ENCODE measurements at regions not wholly inside any gene's neighbourhood (a gene's known extent, or its start where the extent isn't known, plus 50 kb on each side); places are given as distances from the start of the nearest gene placed in this dataset.

DNA sequence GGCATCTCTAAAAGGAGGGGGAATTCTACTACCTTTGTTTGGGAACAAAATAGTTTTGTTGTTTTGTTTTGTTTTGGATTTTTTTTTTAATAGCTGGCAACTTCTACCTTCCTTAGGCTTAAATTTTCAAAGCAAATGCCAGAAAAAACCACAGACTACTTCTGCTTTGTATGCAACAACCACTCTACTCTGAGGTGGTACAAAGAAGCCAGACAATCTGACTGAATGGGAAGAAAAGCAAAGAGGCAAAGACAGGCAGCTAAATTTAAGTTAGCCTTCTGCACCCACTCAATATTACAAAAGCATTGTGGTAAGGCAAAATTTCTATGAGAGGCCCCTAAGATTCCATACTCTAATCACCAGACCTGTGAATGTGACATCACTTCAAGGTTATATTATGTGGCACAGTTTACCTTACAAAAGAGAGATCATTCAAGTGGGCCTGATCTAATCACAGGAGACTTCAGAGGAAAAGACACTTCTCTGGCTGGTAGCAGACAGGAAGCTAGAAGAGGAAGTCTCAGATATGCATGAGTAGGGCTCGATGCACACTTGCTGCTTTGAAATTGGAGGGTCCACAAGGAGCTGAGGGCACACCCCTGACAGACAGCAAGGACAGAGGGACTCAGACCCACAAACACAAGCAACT lies 566.6 kb downstream of the RPS29 start:
- TF ChIP-seq, protein P1, sequence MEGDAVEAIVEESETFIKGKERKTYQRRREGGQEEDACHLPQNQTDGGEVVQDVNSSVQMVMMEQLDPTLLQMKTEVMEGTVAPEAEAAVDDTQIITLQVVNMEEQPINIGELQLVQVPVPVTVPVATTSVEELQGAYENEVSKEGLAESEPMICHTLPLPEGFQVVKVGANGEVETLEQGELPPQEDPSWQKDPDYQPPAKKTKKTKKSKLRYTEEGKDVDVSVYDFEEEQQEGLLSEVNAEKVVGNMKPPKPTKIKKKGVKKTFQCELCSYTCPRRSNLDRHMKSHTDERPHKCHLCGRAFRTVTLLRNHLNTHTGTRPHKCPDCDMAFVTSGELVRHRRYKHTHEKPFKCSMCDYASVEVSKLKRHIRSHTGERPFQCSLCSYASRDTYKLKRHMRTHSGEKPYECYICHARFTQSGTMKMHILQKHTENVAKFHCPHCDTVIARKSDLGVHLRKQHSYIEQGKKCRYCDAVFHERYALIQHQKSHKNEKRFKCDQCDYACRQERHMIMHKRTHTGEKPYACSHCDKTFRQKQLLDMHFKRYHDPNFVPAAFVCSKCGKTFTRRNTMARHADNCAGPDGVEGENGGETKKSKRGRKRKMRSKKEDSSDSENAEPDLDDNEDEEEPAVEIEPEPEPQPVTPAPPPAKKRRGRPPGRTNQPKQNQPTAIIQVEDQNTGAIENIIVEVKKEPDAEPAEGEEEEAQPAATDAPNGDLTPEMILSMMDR (conservative IDR thresholded peaks at IDR 0.05; ENCODE audit: low read depth, low read length), result no peak
- TF ChIP-seq EZH2 (IDR thresholded peaks at IDR 0.05; ENCODE audit: low read length, unreplicated experiment) (no peak), EZH2phosphoT487 (IDR thresholded peaks at IDR 0.05; ENCODE audit: borderline replicate concordance, low read length) (no peak)
